OCI-LY3 (cell line): ENCODE measurements at regions not wholly inside any gene's neighbourhood (a gene's known extent, or its start where the extent isn't known, plus 50 kb on each side); places are given as distances from the start of the nearest gene placed in this dataset.

Experiments used
- CTCF ChIP-seq: fragments of 200-600, 300-600 bp; sonication (generic); IDR thresholded peaks from 2 replicates; pipeline ENCODE4 v1.5.1; 2014; ENCODE audit warnings: antibody characterized with exemption, low read length, low read depth
- EZH2phosphoT487 ChIP-seq: fragments of 200-600 bp; shearing (Covaris generic); IDR thresholded peaks from 2 replicates; pipeline ENCODE4 v1.6.1; 2018; ENCODE audit warnings: antibody characterized with exemption, mixed run types, low read depth

GRCh38 chr2:185181901-185182300, 556.7 kb upstream of the FSIP2 start:
- TF ChIP-seq CTCF, result no peak
- TF ChIP-seq EZH2phosphoT487, result no peak
